Activated B cell treated with CpG ODN at 0.5 μM for 24 hours (primary cell): ENCODE measurements at regions not wholly inside any gene's neighbourhood (a gene's known extent, or its start where the extent isn't known, plus 50 kb on each side); places are given as distances from the start of the nearest gene placed in this dataset.
"Not testable (repeated sequence)": the region's sequence is repeated elsewhere in the genome, so short reads cannot be mapped to it uniquely, and the experiment has no call there.

Experiments used
- ATAC-seq: fragments of 200-7000 bp; cut with Tn5 transposase; one replicate; pipeline ENCODE4 v1.10.0; 2021; ENCODE audit warnings: low read depth, mild to moderate bottlenecking, moderate library complexity
- CTCF ChIA-PET: fragments of 350-600 bp; sonication (Branson Sonifier 250); formaldehyde crosslinking; loops from one replicate; lab custom pipeline; 2021; ENCODE audit warnings: antibody characterized with exemption; lab: Charles Lee
- POLR2A ChIA-PET: fragments of 350-600 bp; sonication (Branson Sonifier 250); formaldehyde crosslinking; loops from one replicate; lab custom pipeline; 2021; ENCODE audit warnings: antibody characterized with exemption; lab: Charles Lee
- DNase-seq: peaks from one replicate; pipeline ENCODE4 v3.0.0; 2022
- H3K27ac Mint-ChIP-seq: one replicate; pipeline ENCODE4 v1.8.0; 2020; ENCODE audit warnings: mixed read lengths
- H3K27me3 Mint-ChIP-seq: one replicate; pipeline ENCODE4 v1.8.0; 2021; ENCODE audit warnings: mixed read lengths
- H3K36me3 Mint-ChIP-seq: one replicate; pipeline ENCODE4 v1.8.0; 2021; ENCODE audit warnings: low read depth, mixed read lengths
- H3K4me1 Mint-ChIP-seq: one replicate; pipeline ENCODE4 v1.8.0; 2021; ENCODE audit warnings: mixed read lengths
- H3K4me3 Mint-ChIP-seq: one replicate; pipeline ENCODE4 v1.8.0; 2020; ENCODE audit warnings: mild to moderate bottlenecking, mixed read lengths
- H3K9me3 Mint-ChIP-seq: one replicate; pipeline ENCODE4 v1.8.0; 2020; ENCODE audit warnings: mixed read lengths
- intact Hi-C: fragments of 100-400 bp; cut with micrococcal nuclease; formaldehyde crosslinking; loops from one replicate; pipeline ENCODE4 v1.15.1; 2024
- TF ChIP-seq, protein P1 (sequence below): fragments of 200-600 bp; IDR thresholded peaks from one replicate; pipeline ENCODE4 v1.8.0; 2022; ENCODE audit warnings: antibody characterized with exemption, mild to moderate bottlenecking

GRCh38 chr6:73929405-73929804, 233.4 kb downstream of the CD109 start:
- intact Hi-C loops: no loop called here
- TF ChIP-seq, protein P1, sequence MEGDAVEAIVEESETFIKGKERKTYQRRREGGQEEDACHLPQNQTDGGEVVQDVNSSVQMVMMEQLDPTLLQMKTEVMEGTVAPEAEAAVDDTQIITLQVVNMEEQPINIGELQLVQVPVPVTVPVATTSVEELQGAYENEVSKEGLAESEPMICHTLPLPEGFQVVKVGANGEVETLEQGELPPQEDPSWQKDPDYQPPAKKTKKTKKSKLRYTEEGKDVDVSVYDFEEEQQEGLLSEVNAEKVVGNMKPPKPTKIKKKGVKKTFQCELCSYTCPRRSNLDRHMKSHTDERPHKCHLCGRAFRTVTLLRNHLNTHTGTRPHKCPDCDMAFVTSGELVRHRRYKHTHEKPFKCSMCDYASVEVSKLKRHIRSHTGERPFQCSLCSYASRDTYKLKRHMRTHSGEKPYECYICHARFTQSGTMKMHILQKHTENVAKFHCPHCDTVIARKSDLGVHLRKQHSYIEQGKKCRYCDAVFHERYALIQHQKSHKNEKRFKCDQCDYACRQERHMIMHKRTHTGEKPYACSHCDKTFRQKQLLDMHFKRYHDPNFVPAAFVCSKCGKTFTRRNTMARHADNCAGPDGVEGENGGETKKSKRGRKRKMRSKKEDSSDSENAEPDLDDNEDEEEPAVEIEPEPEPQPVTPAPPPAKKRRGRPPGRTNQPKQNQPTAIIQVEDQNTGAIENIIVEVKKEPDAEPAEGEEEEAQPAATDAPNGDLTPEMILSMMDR: no peak
- Mint-ChIP-seq H3K4me3 (no peak overlapping the region), H3K4me1 (no peaks in the 10 kb centered on the region), H3K27ac (no peak overlapping the region), H3K27me3 (no peaks in the 10 kb centered on the region), H3K9me3 (peaks cover 16% of the 10 kb centered on the region), H3K36me3 (no peaks in the 10 kb centered on the region)
- ATAC-seq (no peak), DNase-seq (no peak)
- CTCF ChIA-PET: no interaction called here
- POLR2A ChIA-PET: no interaction called here

DNA sequence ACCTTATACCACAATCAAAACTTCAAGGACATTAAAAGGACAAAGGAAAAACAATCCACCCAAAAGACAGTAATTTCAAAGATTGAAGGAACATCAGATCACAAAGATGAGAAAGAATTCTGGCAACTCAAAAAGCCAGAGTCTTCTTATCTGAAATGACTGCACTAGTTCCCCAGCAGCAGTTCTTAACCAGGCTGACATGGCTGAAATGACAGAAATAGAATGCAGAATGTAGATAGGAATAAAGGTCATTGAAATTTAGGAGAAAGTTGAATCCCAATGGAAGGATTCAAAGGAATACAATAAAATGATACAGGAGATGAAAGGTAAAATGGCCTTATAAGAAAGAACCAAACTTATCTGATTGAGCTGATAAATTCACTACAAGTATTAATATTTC, 231.4 kb downstream of the CD109 start:
- TF ChIP-seq, protein P1: no peak
- no peaks in the 10 kb centered on the region for H3K36me3 Mint-ChIP-seq
- intact Hi-C loops: no loop called here

DNA sequence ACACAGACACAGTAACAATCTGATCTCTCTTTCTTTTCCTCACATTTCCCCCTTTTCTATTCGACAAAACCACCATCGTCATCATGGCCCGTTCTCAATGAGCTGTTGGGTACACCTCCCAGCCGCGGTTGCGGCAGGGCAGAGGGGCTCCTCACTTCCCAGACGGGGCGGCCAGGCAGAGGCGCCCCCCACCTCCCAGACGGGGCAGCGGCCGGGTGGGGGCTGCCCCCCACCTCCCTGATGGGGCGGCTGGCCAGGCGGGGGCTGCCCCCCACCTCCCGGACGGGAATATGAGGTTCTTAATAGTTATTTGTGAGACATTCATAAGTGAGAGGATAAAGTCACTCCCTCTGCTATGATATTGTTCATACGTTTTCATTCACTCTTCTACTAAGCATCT, 229.7 kb downstream of the CD109 start:
- ATAC-seq, DNase-seq, H3K27me3 Mint-ChIP-seq, CTCF ChIA-PET, H3K36me3 Mint-ChIP-seq, H3K4me1 Mint-ChIP-seq, H3K27ac Mint-ChIP-seq, H3K4me3 Mint-ChIP-seq, intact Hi-C loops, POLR2A ChIA-PET: not testable (repeated sequence)
- H3K9me3 Mint-ChIP-seq: peaks cover 13% of the 10 kb centered on the region

More for the DNA sequence above, 231.4 kb downstream of the CD109 start:
- Mint-ChIP-seq H3K27ac (no peak overlapping the region), H3K4me1 (no peaks in the 10 kb centered on the region), H3K9me3 (peaks cover 16% of the 10 kb centered on the region), H3K4me3 (no peak overlapping the region), H3K27me3 (no peaks in the 10 kb centered on the region)
- ChIA-PET POLR2A (no interaction called here), CTCF (no interaction called here)
- ATAC-seq: no peak
- no peak for DNase-seq

GRCh38 chr6:73923905-73924485, 228.0 kb downstream of the CD109 start:
- ChIA-PET POLR2A (no interaction called here), CTCF (no interaction called here)
- H3K27me3 Mint-ChIP-seq: no peaks in the 10 kb centered on the region
- no peak for DNase-seq
- H3K4me3 Mint-ChIP-seq: no peak overlapping the region
- TF ChIP-seq, protein P1: no peak
- H3K9me3 Mint-ChIP-seq: peaks cover 13% of the 10 kb centered on the region
- no peaks in the 10 kb centered on the region for H3K4me1 Mint-ChIP-seq
- no peaks in the 10 kb centered on the region for H3K36me3 Mint-ChIP-seq
- ATAC-seq: no peak
- intact Hi-C loops: no loop called here
- no peak overlapping the region for H3K27ac Mint-ChIP-seq

GRCh38 chr6:73903155-73903554, 207.2 kb downstream of the CD109 start:
- POLR2A ChIA-PET: no interaction called here
- DNase-seq (no peak), ATAC-seq (no peak)
- Mint-ChIP-seq H3K4me1 (no peaks in the 10 kb centered on the region), H3K9me3 (peaks cover 18% of the 10 kb centered on the region), H3K27me3 (no peaks in the 10 kb centered on the region), H3K27ac (no peak overlapping the region), H3K36me3 (no peaks in the 10 kb centered on the region), H3K4me3 (no peak overlapping the region)
- intact Hi-C loops: no loop called here
- TF ChIP-seq, protein P1: no peak
- CTCF ChIA-PET: no interaction called here

- H3K36me3 Mint-ChIP-seq: no peaks in the 10 kb centered on the region
- CTCF ChIA-PET: no interaction called here
- POLR2A ChIA-PET: no interaction called here
- H3K27ac Mint-ChIP-seq: no peak overlapping the region
- DNase-seq (no peak), ATAC-seq (no peak)
- no peaks in the 10 kb centered on the region for H3K27me3 Mint-ChIP-seq
- H3K9me3 Mint-ChIP-seq: peaks cover 18% of the 10 kb centered on the region
- H3K4me1 Mint-ChIP-seq: no peaks in the 10 kb centered on the region
- TF ChIP-seq, protein P1: no peak
- intact Hi-C loops: no loop called here
- H3K4me3 Mint-ChIP-seq: no peak overlapping the region
Measured at GRCh38 chr6:73901986-73902385, 206.0 kb downstream of the CD109 start.
